Kidney (tissue), 13 donors: ENCODE measurements at regions not wholly inside any gene's neighbourhood (a gene's known extent, or its start where the extent isn't known, plus 50 kb on each side); places are given as distances from the start of the nearest gene placed in this dataset.
A peak's percentile ranks its signal among the peaks of the same experiment; 100 is the strongest.

ENCODE experiments used
- DNase-seq, 5 donors: peaks; one replicate each; pipeline ENCODE4 v3.0.0-alpha.2; 2013 to 2020
- FAIRE-seq: peaks from 2 replicates; lab custom pipeline; 2012; peaks lifted over from hg19 to GRCh38; lab: Jason Lieb, UNC
- H3K27ac ChIP-seq, 2 donors: one replicate each; pipeline ENCODE4 v1.7.0; 2013; ENCODE audit warnings: low read depth in 2 of 2, low read length in 2 of 2, inconsistent platforms in 1 of 2
- H3K27me3 ChIP-seq: one replicate; pipeline ENCODE4 v1.7.1; 2013; ENCODE audit warnings: low read length, inconsistent platforms; ENCODE audit not compliant: control insufficient read depth, insufficient read depth
- H3K36me3 ChIP-seq, 3 donors: one replicate each; pipeline versions ENCODE4 v1.7.0 to v1.7.1; 2013; ENCODE audit warnings: low read length in 3 of 3, control low read depth in 1 of 3, inconsistent platforms in 1 of 3; ENCODE audit not compliant: insufficient read depth in 3 of 3, control insufficient read depth in 2 of 3
- H3K4me1 ChIP-seq, 3 donors: one replicate each; pipeline versions ENCODE4 v1.7.0 to v1.7.1; 2013; ENCODE audit warnings: low read length in 3 of 3, inconsistent platforms in 1 of 3, low read depth in 1 of 3; ENCODE audit not compliant: control insufficient read depth in 2 of 3, insufficient read depth in 2 of 3
- H3K4me3 ChIP-seq, 3 donors: one replicate each; pipeline versions ENCODE4 v1.7.0 to v1.8.1; 2013; ENCODE audit warnings: low read length in 3 of 3, control low read depth in 1 of 3, inconsistent platforms in 1 of 3
- H3K9ac ChIP-seq, 3 donors: one replicate each; pipeline versions ENCODE4 v1.7.0 to v1.7.1; 2013; ENCODE audit warnings: low read length in 3 of 3, control low read depth in 1 of 3, inconsistent platforms in 1 of 3
- H3K9me3 ChIP-seq, 3 donors: one replicate each; pipeline versions ENCODE4 v1.7.0 to v1.7.1; 2013; ENCODE audit warnings: low read length in 3 of 3, control low read depth in 1 of 3, inconsistent platforms in 1 of 3; ENCODE audit not compliant: control insufficient read depth in 2 of 3, insufficient read depth in 1 of 3
- CTCF ChIP-seq: IDR thresholded peaks from 3 replicates; pipeline ENCODE4 v1.5.1; 2012; ENCODE audit warnings: mild to moderate bottlenecking, moderate library complexity, borderline replicate concordance; ENCODE audit not compliant: insufficient read depth; ENCODE audit errors: extremely low read depth
- intact Hi-C: fragments of 100-400 bp; cut with DNase I; formaldehyde crosslinking; loops from one replicate; pipeline ENCODE4 v1.11.1; 2022
- donor health status: control.
- donor health status: control.
- donor health status: control.
- donor health status: control.
- donor health status: control.
- donor health status: DM: yes; HTN: yes; CAD: no.
- donor health status: Normal renal cell carcinoma (clear cell type).

- DNase-seq (peak in 2 of 5 donors; percentile 76 to 78), FAIRE-seq (no peak)
- intact Hi-C loops, result no loop called here
- H3K4me3 ChIP-seq, result no peak overlapping the region
- H3K9me3 ChIP-seq, result no peaks in the 10 kb centered on the region
- H3K27me3 ChIP-seq, result no peaks in the 10 kb centered on the region
- H3K27ac ChIP-seq, result no peak overlapping the region
- H3K36me3 ChIP-seq, result no peaks in the 10 kb centered on the region
- no peak for TF ChIP-seq CTCF
- H3K4me1 ChIP-seq, result no peaks in the 10 kb centered on the region
- no peak overlapping the region for H3K9ac ChIP-seq
Measured at GRCh38 chr6:69609836-69610472, 186.9 kb downstream of the LMBRD1 start.

- Histone ChIP-seq H3K4me3 (no peak overlapping the region), H3K27me3 (no peaks in the 10 kb centered on the region), H3K27ac (no peak overlapping the region), H3K4me1 (no peaks in the 10 kb centered on the region), H3K36me3 (no peaks in the 10 kb centered on the region), H3K9me3 (no peaks in the 10 kb centered on the region), H3K9ac (no peak overlapping the region)
- DNase-seq (no peak), FAIRE-seq (no peak)
- intact Hi-C loops, result no loop called here
- TF ChIP-seq CTCF, result no peak
Measured at GRCh38 chr6:69601132-69601531, 195.7 kb downstream of the LMBRD1 start.

- DNase-seq, result no peak
- H3K9ac ChIP-seq, result no peak overlapping the region
- FAIRE-seq, result no peak
- no peaks in the 10 kb centered on the region for H3K9me3 ChIP-seq
- no peaks in the 10 kb centered on the region for H3K36me3 ChIP-seq
- TF ChIP-seq CTCF, result no peak
- intact Hi-C loops, result no loop called here
- H3K4me1 ChIP-seq, result no peaks in the 10 kb centered on the region
- no peak overlapping the region for H3K4me3 ChIP-seq
- H3K27me3 ChIP-seq, result no peaks in the 10 kb centered on the region
- no peak overlapping the region for H3K27ac ChIP-seq
Measured at GRCh38 chr6:69594405-69594804, 202.4 kb downstream of the LMBRD1 start.

GRCh38 chr6:69593706-69594105, 203.1 kb downstream of the LMBRD1 start:
- Histone ChIP-seq H3K4me1 (no peaks in the 10 kb centered on the region), H3K36me3 (no peaks in the 10 kb centered on the region), H3K9me3 (no peaks in the 10 kb centered on the region), H3K9ac (no peak overlapping the region), H3K4me3 (no peak overlapping the region), H3K27me3 (no peaks in the 10 kb centered on the region), H3K27ac (no peak overlapping the region)
- DNase-seq (no peak), FAIRE-seq (no peak)
- intact Hi-C loops, result no loop called here
- TF ChIP-seq CTCF, result no peak
